AG04449 (cell line): ENCODE measurements at regions not wholly inside any gene's neighbourhood (a gene's known extent, or its start where the extent isn't known, plus 50 kb on each side); places are given as distances from the start of the nearest gene placed in this dataset.

Source experiments
- CTCF ChIA-PET: fragments of 350-600 bp; formaldehyde crosslinking; extraction: SDS; loops from one replicate; lab custom pipeline; 2021; ENCODE audit warnings: antibody characterized with exemption; lab: Yijun Ruan, JAX
- POLR2A ChIA-PET: fragments of 400-600, 350-600 bp; formaldehyde crosslinking; extraction: SDS; loops from one replicate; lab custom pipeline; 2020; ENCODE audit warnings: antibody characterized with exemption, inconsistent platforms; lab: Yijun Ruan, JAX
- DNase-seq: peaks from one replicate; pipeline ENCODE4 v3.0.0-alpha.2; 2010; ENCODE audit warnings: low read depth, low spot score
- H3K4me3 ChIP-seq: 2 replicates; pipeline ENCODE4 v1.5.1; 2011; ENCODE audit warnings: low read depth, mild to moderate bottlenecking, control low read depth, low read length
- TF ChIP-seq, protein P1 (sequence below): IDR thresholded peaks from one replicate; pipeline ENCODE4 v1.5.1; 2011; ENCODE audit warnings: mild to moderate bottlenecking, moderate library complexity, low read length, control low read depth, inconsistent platforms; ENCODE audit not compliant: insufficient read depth; ENCODE audit errors: missing control alignments

DNA sequence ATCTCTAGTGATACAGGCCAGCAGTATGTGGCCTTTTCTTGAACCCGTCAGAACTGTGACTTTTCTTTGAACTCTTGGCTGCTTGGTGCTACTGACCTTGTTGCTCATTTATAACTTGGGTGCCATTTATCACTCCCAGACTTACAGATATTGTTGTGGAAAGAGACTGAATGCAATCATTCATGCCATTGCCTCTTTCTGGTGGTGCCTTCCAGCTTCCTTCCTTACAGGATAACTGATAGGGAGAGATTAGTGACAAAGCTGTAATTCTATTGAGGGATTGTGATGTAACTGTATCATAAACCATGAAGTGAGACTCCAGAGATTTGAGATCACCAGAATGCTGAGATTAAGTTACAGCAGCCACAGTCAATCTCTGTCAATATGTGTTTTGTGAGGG lies 256.5 kb downstream of the USP25 start:
- TF ChIP-seq, protein P1, sequence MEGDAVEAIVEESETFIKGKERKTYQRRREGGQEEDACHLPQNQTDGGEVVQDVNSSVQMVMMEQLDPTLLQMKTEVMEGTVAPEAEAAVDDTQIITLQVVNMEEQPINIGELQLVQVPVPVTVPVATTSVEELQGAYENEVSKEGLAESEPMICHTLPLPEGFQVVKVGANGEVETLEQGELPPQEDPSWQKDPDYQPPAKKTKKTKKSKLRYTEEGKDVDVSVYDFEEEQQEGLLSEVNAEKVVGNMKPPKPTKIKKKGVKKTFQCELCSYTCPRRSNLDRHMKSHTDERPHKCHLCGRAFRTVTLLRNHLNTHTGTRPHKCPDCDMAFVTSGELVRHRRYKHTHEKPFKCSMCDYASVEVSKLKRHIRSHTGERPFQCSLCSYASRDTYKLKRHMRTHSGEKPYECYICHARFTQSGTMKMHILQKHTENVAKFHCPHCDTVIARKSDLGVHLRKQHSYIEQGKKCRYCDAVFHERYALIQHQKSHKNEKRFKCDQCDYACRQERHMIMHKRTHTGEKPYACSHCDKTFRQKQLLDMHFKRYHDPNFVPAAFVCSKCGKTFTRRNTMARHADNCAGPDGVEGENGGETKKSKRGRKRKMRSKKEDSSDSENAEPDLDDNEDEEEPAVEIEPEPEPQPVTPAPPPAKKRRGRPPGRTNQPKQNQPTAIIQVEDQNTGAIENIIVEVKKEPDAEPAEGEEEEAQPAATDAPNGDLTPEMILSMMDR = no peak
- CTCF ChIA-PET = interaction anchor here (1.6 kb wide), 1 partner anchor 95 kb away, joined by 4 read pairs; no protein-coding TSS in a partner anchor
- no peak overlapping the region for H3K4me3 ChIP-seq
- DNase-seq = no peak
- POLR2A ChIA-PET = no interaction called here

DNA sequence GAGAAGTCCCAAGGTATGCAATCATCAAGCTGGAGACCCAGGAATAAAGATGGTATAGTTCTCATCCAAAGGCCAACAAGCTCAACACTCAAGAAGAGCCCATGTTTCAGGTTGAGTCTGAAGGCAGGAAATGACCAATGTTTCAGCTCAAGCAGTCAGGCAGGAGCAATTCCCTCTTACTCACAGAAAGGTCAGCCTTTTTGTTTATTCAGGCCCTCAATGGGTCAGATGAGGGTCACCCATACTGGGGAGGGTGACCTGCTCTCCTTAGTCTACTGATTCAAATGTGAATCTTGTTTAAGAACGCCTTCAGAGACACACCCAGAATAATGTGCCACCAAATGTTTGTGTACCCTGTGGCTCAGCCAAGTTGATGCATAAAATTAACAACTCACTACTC lies 262.4 kb downstream of the USP25 start:
- no peak for DNase-seq
- CTCF ChIA-PET = interaction anchor here (0.9 to 2.5 kb wide), 2 partner anchors 11 to 338 kb away, joined by 3 to 11 read pairs; no protein-coding TSS in a partner anchor

DNA sequence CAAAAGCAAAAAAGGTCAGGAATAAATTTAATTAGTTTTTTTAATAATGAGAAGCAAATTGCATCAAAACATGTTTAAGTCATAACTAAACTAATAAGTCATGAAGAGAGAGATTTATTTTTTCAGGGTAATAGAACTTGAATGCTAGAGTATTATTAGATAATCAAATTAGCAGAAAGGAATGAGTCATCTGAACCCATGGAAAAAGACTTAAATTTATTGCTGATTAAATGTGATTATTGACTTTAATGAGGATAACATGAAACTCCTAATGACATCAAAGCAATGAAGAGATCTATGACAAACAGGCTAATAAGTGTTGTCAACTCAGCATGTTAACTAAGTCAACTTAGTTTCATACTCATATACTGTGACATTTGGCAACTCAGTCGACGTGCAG lies 264.2 kb downstream of the USP25 start:
- POLR2A ChIA-PET = no interaction called here
- CTCF ChIA-PET = interaction anchor here (2.5 kb wide), 1 partner anchor 9 kb away, joined by 11 read pairs; no protein-coding TSS in a partner anchor
- TF ChIP-seq, protein P1 = no peak
- no peak for DNase-seq
- no peak overlapping the region for H3K4me3 ChIP-seq

More for the DNA sequence above, 262.4 kb downstream of the USP25 start:
- POLR2A ChIA-PET = interaction anchor here (0.5 kb wide), 1 partner anchor 79 kb away, joined by 3 read pairs; no protein-coding TSS in a partner anchor
- H3K4me3 ChIP-seq = no peak overlapping the region
- TF ChIP-seq, protein P1 = no peak

DNA sequence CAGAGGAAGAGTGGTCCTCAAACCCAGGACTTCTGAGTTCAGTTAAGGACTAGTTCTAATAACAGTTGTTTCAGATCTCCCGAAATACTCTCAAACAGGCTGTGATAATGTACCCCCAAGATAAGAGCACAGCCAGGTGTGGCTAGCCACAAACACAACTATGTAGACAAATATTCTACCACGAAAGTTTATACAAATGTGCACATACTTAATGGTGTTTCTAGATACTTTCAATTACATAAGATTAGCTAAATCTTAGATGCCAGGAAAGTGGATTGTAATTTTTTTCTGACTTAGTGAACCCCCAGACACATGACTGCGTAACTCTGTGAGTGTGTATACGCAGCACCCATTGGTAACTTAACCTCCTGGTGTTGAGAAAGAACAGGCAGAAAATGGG lies 270.0 kb downstream of the USP25 start:
- ChIA-PET POLR2A (no interaction called here), CTCF (interaction anchor here (0.6 to 1.9 kb wide), 3 partner anchors 10 to 649 kb away, joined by 3 to 5 read pairs (median 3); no protein-coding TSS in a partner anchor)
- TF ChIP-seq, protein P1 = no peak
- no peak for DNase-seq
- no peak overlapping the region for H3K4me3 ChIP-seq

DNA sequence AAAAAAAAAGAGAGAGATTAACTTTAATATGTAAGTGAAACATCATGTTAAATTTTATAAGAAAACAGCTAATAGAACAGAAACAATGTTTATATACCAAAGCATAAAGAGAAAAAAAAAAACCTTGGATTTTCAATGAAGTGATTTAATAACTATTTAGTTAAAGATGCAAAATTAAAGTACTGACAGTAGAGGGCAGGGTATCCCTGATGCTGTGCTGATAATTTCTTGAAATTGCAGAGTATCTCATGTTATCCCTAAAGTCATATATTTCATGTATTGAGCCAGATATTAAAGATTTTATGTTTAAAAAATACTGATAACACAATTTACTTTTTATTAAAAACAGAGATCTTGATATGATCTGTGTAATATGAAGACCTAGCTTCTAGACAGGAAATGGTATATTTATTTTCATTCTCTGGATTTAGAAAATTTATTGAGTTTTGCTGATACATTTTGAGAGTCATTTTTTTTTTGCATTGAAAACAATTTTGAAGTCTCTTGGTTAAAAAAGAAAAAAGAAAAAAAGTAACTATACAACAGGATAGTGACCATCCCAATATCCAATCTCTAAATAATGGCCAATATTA lies 273.2 kb downstream of the USP25 start:
- TF ChIP-seq, protein P1 = peak; percentile 36
- H3K4me3 ChIP-seq = no peak overlapping the region
- no peak for DNase-seq
- POLR2A ChIA-PET = no interaction called here
- CTCF ChIA-PET = interaction anchor here (0.6 to 5.9 kb wide), 14 partner anchors 8 to 1267 kb away, joined by 3 to 59 read pairs (median 3); no protein-coding TSS in a partner anchor

DNA sequence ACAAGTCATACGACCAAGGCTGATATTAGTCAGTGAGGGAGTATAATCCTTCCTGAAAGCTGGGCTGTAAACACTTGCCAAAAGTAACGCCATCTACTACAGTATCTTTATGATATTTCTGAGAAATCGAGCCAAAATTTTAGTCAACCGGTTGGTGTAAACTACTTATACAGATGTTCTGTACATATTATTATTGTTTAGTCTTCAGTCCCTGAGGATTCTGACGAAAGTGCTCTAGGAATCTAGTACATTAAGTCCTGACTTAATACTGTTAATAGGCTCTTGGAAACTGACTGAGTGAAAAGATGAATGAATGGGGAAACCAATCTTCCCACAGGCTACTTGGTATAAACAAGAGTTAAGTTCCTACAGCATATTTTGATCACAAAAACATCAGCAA lies 274.3 kb downstream of the USP25 start:
- DNase-seq = no peak
- ChIA-PET CTCF (interaction anchor here (2.5 to 5.9 kb wide), 2 partner anchors 11 to 326 kb away, joined by 11 to 59 read pairs; no protein-coding TSS in a partner anchor), POLR2A (no interaction called here)
- H3K4me3 ChIP-seq = no peak overlapping the region
- TF ChIP-seq, protein P1 = no peak
